Activated B cell treated with CpG ODN at 0.5 μM for 24 hours (primary cell): ENCODE measurements at regions not wholly inside any gene's neighbourhood (a gene's known extent, or its start where the extent isn't known, plus 50 kb on each side); places are given as distances from the start of the nearest gene placed in this dataset.

Source experiments
- ATAC-seq: fragments of 200-7000 bp; cut with Tn5 transposase; one replicate; pipeline ENCODE4 v1.10.0; 2021; ENCODE audit warnings: low read depth, mild to moderate bottlenecking, moderate library complexity
- CTCF ChIA-PET: fragments of 350-600 bp; sonication (Branson Sonifier 250); formaldehyde crosslinking; loops from one replicate; lab custom pipeline; 2021; ENCODE audit warnings: antibody characterized with exemption; lab: Charles Lee
- POLR2A ChIA-PET: fragments of 350-600 bp; sonication (Branson Sonifier 250); formaldehyde crosslinking; loops from one replicate; lab custom pipeline; 2021; ENCODE audit warnings: antibody characterized with exemption; lab: Charles Lee
- DNase-seq: peaks from one replicate; pipeline ENCODE4 v3.0.0; 2022
- H3K27ac Mint-ChIP-seq: one replicate; pipeline ENCODE4 v1.8.0; 2020; ENCODE audit warnings: mixed read lengths
- H3K27me3 Mint-ChIP-seq: one replicate; pipeline ENCODE4 v1.8.0; 2021; ENCODE audit warnings: mixed read lengths
- H3K36me3 Mint-ChIP-seq: one replicate; pipeline ENCODE4 v1.8.0; 2021; ENCODE audit warnings: low read depth, mixed read lengths
- H3K4me1 Mint-ChIP-seq: one replicate; pipeline ENCODE4 v1.8.0; 2021; ENCODE audit warnings: mixed read lengths
- H3K4me3 Mint-ChIP-seq: one replicate; pipeline ENCODE4 v1.8.0; 2020; ENCODE audit warnings: mild to moderate bottlenecking, mixed read lengths
- H3K9me3 Mint-ChIP-seq: one replicate; pipeline ENCODE4 v1.8.0; 2020; ENCODE audit warnings: mixed read lengths
- intact Hi-C: fragments of 100-400 bp; cut with micrococcal nuclease; formaldehyde crosslinking; loops from one replicate; pipeline ENCODE4 v1.15.1; 2024
- TF ChIP-seq, protein P1 (sequence below): fragments of 200-600 bp; IDR thresholded peaks from one replicate; pipeline ENCODE4 v1.8.0; 2022; ENCODE audit warnings: antibody characterized with exemption, mild to moderate bottlenecking

GRCh38 chr12:24226745-24227350, 277.4 kb upstream of the SOX5 start:
- CTCF ChIA-PET: no interaction called here
- no peak for ATAC-seq

GRCh38 chr12:24224401-24224800, 274.9 kb upstream of the SOX5 start:
- POLR2A ChIA-PET: no interaction called here
- Mint-ChIP-seq H3K9me3 (no peaks in the 10 kb centered on the region), H3K27me3 (no peaks in the 10 kb centered on the region)

More at GRCh38 chr12:24226745-24227350, 277.4 kb upstream of the SOX5 start:
- no peak overlapping the region for H3K27ac Mint-ChIP-seq
- no peak overlapping the region for H3K4me3 Mint-ChIP-seq
- TF ChIP-seq, protein P1, sequence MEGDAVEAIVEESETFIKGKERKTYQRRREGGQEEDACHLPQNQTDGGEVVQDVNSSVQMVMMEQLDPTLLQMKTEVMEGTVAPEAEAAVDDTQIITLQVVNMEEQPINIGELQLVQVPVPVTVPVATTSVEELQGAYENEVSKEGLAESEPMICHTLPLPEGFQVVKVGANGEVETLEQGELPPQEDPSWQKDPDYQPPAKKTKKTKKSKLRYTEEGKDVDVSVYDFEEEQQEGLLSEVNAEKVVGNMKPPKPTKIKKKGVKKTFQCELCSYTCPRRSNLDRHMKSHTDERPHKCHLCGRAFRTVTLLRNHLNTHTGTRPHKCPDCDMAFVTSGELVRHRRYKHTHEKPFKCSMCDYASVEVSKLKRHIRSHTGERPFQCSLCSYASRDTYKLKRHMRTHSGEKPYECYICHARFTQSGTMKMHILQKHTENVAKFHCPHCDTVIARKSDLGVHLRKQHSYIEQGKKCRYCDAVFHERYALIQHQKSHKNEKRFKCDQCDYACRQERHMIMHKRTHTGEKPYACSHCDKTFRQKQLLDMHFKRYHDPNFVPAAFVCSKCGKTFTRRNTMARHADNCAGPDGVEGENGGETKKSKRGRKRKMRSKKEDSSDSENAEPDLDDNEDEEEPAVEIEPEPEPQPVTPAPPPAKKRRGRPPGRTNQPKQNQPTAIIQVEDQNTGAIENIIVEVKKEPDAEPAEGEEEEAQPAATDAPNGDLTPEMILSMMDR: no peak
- no peak for DNase-seq
- H3K4me1 Mint-ChIP-seq: peaks cover 9% of the 10 kb centered on the region
- H3K36me3 Mint-ChIP-seq: no peaks in the 10 kb centered on the region
- H3K27me3 Mint-ChIP-seq: no peaks in the 10 kb centered on the region
- no peaks in the 10 kb centered on the region for H3K9me3 Mint-ChIP-seq
- intact Hi-C loops: no loop called here
- POLR2A ChIA-PET: no interaction called here

DNA sequence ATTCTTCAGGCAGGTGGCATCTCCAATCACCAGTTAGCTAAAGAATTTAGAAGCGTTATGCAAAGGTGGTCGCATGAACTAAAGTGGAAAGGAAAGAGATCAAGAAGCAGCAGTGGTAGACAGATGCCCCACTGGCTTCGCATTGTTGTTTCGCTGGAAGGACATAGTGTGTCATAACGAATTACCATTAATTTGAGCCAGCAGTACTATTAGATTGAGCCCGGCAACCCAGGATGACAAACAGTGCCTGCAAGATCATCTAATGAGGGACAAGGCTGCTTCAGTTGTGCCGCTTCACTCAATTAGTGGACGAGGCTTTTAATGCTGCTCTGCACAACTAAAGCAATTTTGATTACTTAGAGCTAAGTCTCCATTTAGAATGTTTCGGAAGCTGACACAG, 274.5 kb upstream of the SOX5 start:
- peaks cover 9% of the 10 kb centered on the region for H3K4me1 Mint-ChIP-seq
- intact Hi-C loops: loop anchor here (2.0 kb wide), 1 partner anchor 15 kb away; no protein-coding TSS in a partner anchor
- no peaks in the 10 kb centered on the region for H3K36me3 Mint-ChIP-seq
- ChIA-PET CTCF (no interaction called here), POLR2A (no interaction called here)
- H3K27me3 Mint-ChIP-seq: no peaks in the 10 kb centered on the region
- TF ChIP-seq, protein P1: no peak
- no peak for ATAC-seq
- H3K27ac Mint-ChIP-seq: no peak overlapping the region
- DNase-seq: no peak
- H3K9me3 Mint-ChIP-seq: no peaks in the 10 kb centered on the region
- H3K4me3 Mint-ChIP-seq: no peak overlapping the region

More at GRCh38 chr12:24224401-24224800, 274.9 kb upstream of the SOX5 start:
- intact Hi-C loops: loop anchor here (2.0 kb wide), 1 partner anchor 14 kb away; no protein-coding TSS in a partner anchor
- TF ChIP-seq, protein P1: no peak
- H3K4me1 Mint-ChIP-seq: peaks cover 9% of the 10 kb centered on the region
- H3K4me3 Mint-ChIP-seq: no peak overlapping the region
- DNase-seq: no peak
- no peak overlapping the region for H3K27ac Mint-ChIP-seq
- no peak for ATAC-seq
- H3K36me3 Mint-ChIP-seq: no peaks in the 10 kb centered on the region
- CTCF ChIA-PET: no interaction called here

GRCh38 chr12:24222968-24223367, 273.5 kb upstream of the SOX5 start:
- ChIA-PET CTCF (no interaction called here), POLR2A (no interaction called here)
- Mint-ChIP-seq H3K27me3 (no peaks in the 10 kb centered on the region), H3K4me3 (no peak overlapping the region), H3K4me1 (peaks cover 6% of the 10 kb centered on the region), H3K27ac (no peak overlapping the region), H3K36me3 (no peaks in the 10 kb centered on the region), H3K9me3 (no peaks in the 10 kb centered on the region)
- TF ChIP-seq, protein P1: no peak
- intact Hi-C loops: no loop called here
- ATAC-seq (no peak), DNase-seq (no peak)

DNA sequence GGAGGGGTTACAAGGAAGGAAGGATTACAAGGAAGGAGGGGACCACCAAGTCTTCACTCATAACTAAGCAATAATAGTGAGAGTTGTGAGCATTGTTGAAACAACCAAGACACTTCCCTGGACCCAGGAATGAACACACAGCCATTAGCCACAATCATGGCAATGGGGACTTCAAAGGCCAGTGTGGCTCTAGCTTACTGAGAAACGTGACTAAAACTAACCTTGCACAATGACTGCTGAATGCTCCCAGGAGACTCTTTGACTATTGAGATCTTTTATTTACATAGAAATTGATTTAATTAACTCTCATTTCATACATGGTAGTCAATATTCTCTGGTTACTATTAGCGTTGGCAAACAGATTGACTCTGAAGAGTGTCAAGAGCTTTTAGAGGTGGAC, 263.0 kb upstream of the SOX5 start:
- Mint-ChIP-seq H3K36me3 (no peaks in the 10 kb centered on the region), H3K27ac (no peak overlapping the region), H3K4me3 (no peak overlapping the region), H3K9me3 (no peaks in the 10 kb centered on the region), H3K27me3 (no peaks in the 10 kb centered on the region), H3K4me1 (no peaks in the 10 kb centered on the region)
- POLR2A ChIA-PET: no interaction called here
- CTCF ChIA-PET: interaction anchor here (0.6 to 1.2 kb wide), 2 partner anchors 13 to 40 kb away, joined by 3 read pairs; no protein-coding TSS in a partner anchor
- intact Hi-C loops: no loop called here
- TF ChIP-seq, protein P1: no peak
- DNase-seq (no peak), ATAC-seq (no peak)
